ENCODE measurements at regions not wholly inside any gene's neighbourhood (a gene's known extent, or its start where the extent isn't known, plus 50 kb on each side); places are given as distances from the start of the nearest gene placed in this dataset.

GRCh38 chr6:68007717-68008116 is 627.4 kb upstream of the ADGRB3 start:
- TF ChIP-seq EP300 (IDR thresholded peaks at IDR 0.05; ENCODE audit: low read depth) (no peak), POLR2AphosphoS5 (IDR thresholded peaks at IDR 0.05) (no peak), CTCF (IDR thresholded peaks at IDR 0.05) (no peak), POLR2A (IDR thresholded peaks at IDR 0.05) (no peak)

GRCh38 chr6:67986694-67987232 is 648.3 kb upstream of the ADGRB3 start:
- intact Hi-C loops (cut with DNase I; ENCODE audit: low total_unique reads), result no loop called here
- no peak for TF ChIP-seq CTCF (IDR thresholded peaks at IDR 0.05)
- Histone ChIP-seq H3K36me3 (no peaks in the 10 kb centered on the region), H3K27me3 (no peaks in the 10 kb centered on the region), H3K27ac (no peak overlapping the region), H3K4me3 (no peak overlapping the region), H3K9me3 (peaks cover 0 to 3% of the 10 kb centered on the region in 2 donors), H3K4me1 (no peaks in the 10 kb centered on the region)
- in situ Hi-C loops (cut with MboI; ENCODE audit: low pct_ligation_motif_present in 1 of 4, low pct_unique_long_range_greater_than_20kb in 1 of 4, low sequenced_read_pairs in 3 of 4), result no loop called here
- no peak for DNase-seq

More at GRCh38 chr6:68007717-68008116, 627.4 kb upstream of the ADGRB3 start:
- H3K4me3 ChIP-seq, result no peak overlapping the region
- in situ Hi-C loops (cut with MboI; ENCODE audit: low pct_ligation_motif_present in 1 of 4, low pct_unique_long_range_greater_than_20kb in 1 of 4, low sequenced_read_pairs in 3 of 4), result no loop called here
- no peaks in the 10 kb centered on the region for H3K27me3 ChIP-seq
- no peak for DNase-seq
- intact Hi-C loops (cut with DNase I; ENCODE audit: low total_unique reads), result no loop called here
- no peaks in the 10 kb centered on the region for H3K36me3 ChIP-seq
- no peaks in the 10 kb centered on the region for H3K9me3 ChIP-seq
- H3K4me1 ChIP-seq, result no peaks in the 10 kb centered on the region
- H3K27ac ChIP-seq, result no peak overlapping the region

GRCh38 chr6:67976486-67976885 is 658.6 kb upstream of the ADGRB3 start:
- in situ Hi-C loops (cut with MboI; ENCODE audit: low pct_ligation_motif_present in 1 of 4, low pct_unique_long_range_greater_than_20kb in 1 of 4, low sequenced_read_pairs in 3 of 4), result no loop called here
- no peak for TF ChIP-seq POLR2AphosphoS5 (IDR thresholded peaks at IDR 0.05)
- no peak for TF ChIP-seq EP300 (IDR thresholded peaks at IDR 0.05; ENCODE audit: low read depth)
- TF ChIP-seq POLR2A (IDR thresholded peaks at IDR 0.05), result no peak
- no peak for TF ChIP-seq CTCF (IDR thresholded peaks at IDR 0.05)
- Histone ChIP-seq H3K27me3 (no peaks in the 10 kb centered on the region), H3K27ac (no peak overlapping the region), H3K4me1 (no peaks in the 10 kb centered on the region), H3K9me3 (no peaks in the 10 kb centered on the region), H3K36me3 (no peaks in the 10 kb centered on the region), H3K4me3 (no peak overlapping the region)
- 95 to 97% methylated on average over 2 of the region's 2 CpGs for WGBS, 2 donors (ENCODE audit: low coverage in 1 of 2)
- no peak for DNase-seq
- intact Hi-C loops (cut with DNase I; ENCODE audit: low total_unique reads), result no loop called here

- in situ Hi-C loops (cut with MboI; ENCODE audit: low pct_ligation_motif_present in 1 of 4, low pct_unique_long_range_greater_than_20kb in 1 of 4, low sequenced_read_pairs in 3 of 4), result no loop called here
- no peak for DNase-seq
These were observed 660.2 kb upstream of the ADGRB3 start for GRCh38 chr6:67974931-67975330.

More at GRCh38 chr6:67974931-67975330, 660.2 kb upstream of the ADGRB3 start:
- Histone ChIP-seq H3K9me3 (no peaks in the 10 kb centered on the region), H3K4me1 (no peaks in the 10 kb centered on the region), H3K4me3 (no peak overlapping the region), H3K27me3 (no peaks in the 10 kb centered on the region), H3K27ac (no peak overlapping the region), H3K36me3 (no peaks in the 10 kb centered on the region)
- TF ChIP-seq POLR2AphosphoS5 (IDR thresholded peaks at IDR 0.05) (no peak), EP300 (IDR thresholded peaks at IDR 0.05; ENCODE audit: low read depth) (no peak), POLR2A (IDR thresholded peaks at IDR 0.05) (no peak), CTCF (IDR thresholded peaks at IDR 0.05) (no peak)
- intact Hi-C loops (cut with DNase I; ENCODE audit: low total_unique reads), result no loop called here
